Adrenal gland (tissue), 9 donors: ENCODE measurements at regions not wholly inside any gene's neighbourhood (a gene's known extent, or its start where the extent isn't known, plus 50 kb on each side); places are given as distances from the start of the nearest gene placed in this dataset.
A peak's percentile ranks its signal among the peaks of the same experiment; 100 is the strongest.

Experiments used
- DNase-seq, 7 donors: peaks; one replicate each; pipeline ENCODE4 v3.0.0-alpha.2; 2019 to 2020
- H3K27ac ChIP-seq, 5 donors: fragments of 200-600 bp; sonication (generic) in 4 of 5; 1 replicate in 3 of 5; 2 replicates in 2 of 5; pipeline versions ENCODE4 v1.5.1 to v1.8.0; 2016 to 2020; ENCODE audit warnings: mild to moderate bottlenecking in 1 of 5
- H3K27me3 ChIP-seq: fragments of 200-600 bp; 2 replicates; pipeline ENCODE4 v1.8.0; 2021
- H3K36me3 ChIP-seq, 2 donors: fragments of 200-600 bp; replicated peaks in 1 of 2; 1 replicate in 1 of 2; 2 replicates in 1 of 2; pipeline versions ENCODE4 v1.5.1 to v1.8.0; 2018 to 2022
- H3K4me1 ChIP-seq, 2 donors: fragments of 200-600 bp; replicated peaks in 1 of 2; 1 replicate in 1 of 2; 2 replicates in 1 of 2; pipeline versions ENCODE4 v1.5.1 to v1.8.0; 2018 to 2021
- H3K4me3 ChIP-seq, 4 donors: fragments of 200-600 bp; sonication (generic) in 3 of 4; one replicate each; pipeline ENCODE4 v1.5.1; 2016 to 2018
- H3K9me3 ChIP-seq, 3 donors: fragments of 200-600 bp; sonication (generic) in 1 of 3; replicated peaks in 1 of 3; 1 replicate in 2 of 3; 2 replicates in 1 of 3; pipeline versions ENCODE4 v1.5.1 to v1.8.0; 2016 to 2021
- POLR2A ChIP-seq, 2 donors: fragments of 450-650 bp; IDR thresholded peaks; one replicate each; pipeline ENCODE4 v1.6.1; 2017; ENCODE audit warnings: antibody characterized with exemption in 2 of 2, mild to moderate bottlenecking in 2 of 2, moderate library complexity in 1 of 2
- WGBS, 4 donors: extraction: QIAGEN DNeasy Blood & Tissue Kit in 2 of 4; methylation state at CpG; one replicate each; pipeline versions ENCODE4 v1.1.5 to v1.1.7; 2013 to 2017; 5-methylcytosine and 5-hydroxymethylcytosine counted together
- intact Hi-C, 2 donors: fragments of 100-400 bp; cut with DNase I; formaldehyde crosslinking; loops; one replicate each; pipeline versions ENCODE4 v1.14.1 to v1.15.0; 2022 to 2023
- TF ChIP-seq, protein P1 (sequence below), 6 experiments: fragments of 450-650 bp in 4 of 6; fragments of 200-600 bp in 2 of 6; sonication (generic) in 1 of 6; IDR thresholded peaks; 1 replicate in 5 of 6; 2 replicates in 1 of 6; pipeline versions ENCODE4 v1.5.1 to v1.8.0; 2016 to 2021; ENCODE audit warnings: antibody characterized with exemption in 6 of 6, mild to moderate bottlenecking in 2 of 6, moderate library complexity in 1 of 6
- donor health status: healthy with polysubstance abuse.
- donor health status: Bipolar disorder and iron deficiency.
- donor health status: DM: yes; HTN: yes; CAD: no.
- donor health status: DM: no; HTN: no; CAD: no.
- donor health status: DM: no; HTN: no; CAD: no.

DNA sequence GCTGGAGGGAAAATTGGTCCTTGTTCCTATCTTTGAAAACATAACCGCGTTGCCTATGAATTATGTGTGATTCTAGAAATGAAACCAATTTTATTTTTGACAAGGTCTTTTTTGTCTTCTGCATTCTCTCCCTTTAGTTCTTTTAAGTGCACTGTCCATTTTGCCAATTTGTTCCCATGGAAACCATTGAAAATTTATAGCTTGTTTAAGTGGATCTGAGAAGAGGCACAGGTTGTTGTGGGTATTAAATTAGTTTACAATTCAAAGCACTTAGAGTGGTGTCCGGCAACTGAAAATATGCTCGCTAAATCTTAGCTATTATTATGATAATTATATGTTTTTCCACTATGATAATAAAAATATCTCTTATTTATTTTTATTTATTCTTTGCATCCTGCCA, 107.5 kb upstream of the FSHR start:
- no peaks in the 10 kb centered on the region for H3K36me3 ChIP-seq
- WGBS, 4 donors = 68 to 80% (median 75%) methylated on average over 4 of the region's 4 CpGs
- H3K27me3 ChIP-seq = no peaks in the 10 kb centered on the region
- H3K4me3 ChIP-seq = no peak overlapping the region
- no peaks in the 10 kb centered on the region for H3K9me3 ChIP-seq
- intact Hi-C loops = no loop called here
- no peak overlapping the region for H3K27ac ChIP-seq
- no peak for DNase-seq
- TF ChIP-seq POLR2A (IDR thresholded peaks at IDR 0.05) = no peak
- TF ChIP-seq, protein P1, sequence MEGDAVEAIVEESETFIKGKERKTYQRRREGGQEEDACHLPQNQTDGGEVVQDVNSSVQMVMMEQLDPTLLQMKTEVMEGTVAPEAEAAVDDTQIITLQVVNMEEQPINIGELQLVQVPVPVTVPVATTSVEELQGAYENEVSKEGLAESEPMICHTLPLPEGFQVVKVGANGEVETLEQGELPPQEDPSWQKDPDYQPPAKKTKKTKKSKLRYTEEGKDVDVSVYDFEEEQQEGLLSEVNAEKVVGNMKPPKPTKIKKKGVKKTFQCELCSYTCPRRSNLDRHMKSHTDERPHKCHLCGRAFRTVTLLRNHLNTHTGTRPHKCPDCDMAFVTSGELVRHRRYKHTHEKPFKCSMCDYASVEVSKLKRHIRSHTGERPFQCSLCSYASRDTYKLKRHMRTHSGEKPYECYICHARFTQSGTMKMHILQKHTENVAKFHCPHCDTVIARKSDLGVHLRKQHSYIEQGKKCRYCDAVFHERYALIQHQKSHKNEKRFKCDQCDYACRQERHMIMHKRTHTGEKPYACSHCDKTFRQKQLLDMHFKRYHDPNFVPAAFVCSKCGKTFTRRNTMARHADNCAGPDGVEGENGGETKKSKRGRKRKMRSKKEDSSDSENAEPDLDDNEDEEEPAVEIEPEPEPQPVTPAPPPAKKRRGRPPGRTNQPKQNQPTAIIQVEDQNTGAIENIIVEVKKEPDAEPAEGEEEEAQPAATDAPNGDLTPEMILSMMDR (IDR thresholded peaks at IDR 0.05) = no peak
- no peaks in the 10 kb centered on the region for H3K4me1 ChIP-seq

DNA sequence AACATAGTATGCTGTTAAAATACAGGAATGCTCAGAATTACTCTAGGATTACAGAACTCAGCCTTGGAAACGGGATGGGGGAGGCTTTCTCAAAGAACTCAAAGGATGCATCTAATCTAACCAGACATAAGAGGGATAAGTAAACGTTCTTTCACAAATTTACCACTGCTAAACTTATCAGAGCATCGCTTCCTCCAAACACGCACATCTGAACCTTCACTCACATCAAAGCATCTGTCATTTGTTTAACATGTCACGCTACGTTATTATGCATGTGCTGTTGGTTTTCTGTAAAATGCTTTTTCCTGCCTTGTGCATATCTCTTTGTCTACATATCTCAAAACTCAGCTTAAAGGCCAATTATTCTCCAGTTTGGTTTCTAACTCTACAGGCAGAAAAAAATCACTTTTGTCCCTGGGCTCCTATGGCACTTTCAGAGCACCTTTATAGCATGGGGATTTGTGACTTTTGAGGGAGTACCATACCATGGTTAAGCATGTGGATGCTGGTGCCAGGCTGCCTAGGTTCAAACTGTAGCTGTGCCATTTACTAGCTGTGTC, 106.7 kb upstream of the FSHR start:
- WGBS, 4 donors = 61 to 72% (median 64%) methylated on average over 6 of the region's 6 CpGs
- DNase-seq = no peak
- intact Hi-C loops = no loop called here
- Histone ChIP-seq H3K36me3 (no peaks in the 10 kb centered on the region), H3K27me3 (no peaks in the 10 kb centered on the region), H3K4me3 (no peak overlapping the region), H3K27ac (no peak overlapping the region), H3K4me1 (no peaks in the 10 kb centered on the region), H3K9me3 (no peaks in the 10 kb centered on the region)
- TF ChIP-seq, protein P1 (IDR thresholded peaks at IDR 0.05) = no peak
- no peak for TF ChIP-seq POLR2A (IDR thresholded peaks at IDR 0.05)

DNA sequence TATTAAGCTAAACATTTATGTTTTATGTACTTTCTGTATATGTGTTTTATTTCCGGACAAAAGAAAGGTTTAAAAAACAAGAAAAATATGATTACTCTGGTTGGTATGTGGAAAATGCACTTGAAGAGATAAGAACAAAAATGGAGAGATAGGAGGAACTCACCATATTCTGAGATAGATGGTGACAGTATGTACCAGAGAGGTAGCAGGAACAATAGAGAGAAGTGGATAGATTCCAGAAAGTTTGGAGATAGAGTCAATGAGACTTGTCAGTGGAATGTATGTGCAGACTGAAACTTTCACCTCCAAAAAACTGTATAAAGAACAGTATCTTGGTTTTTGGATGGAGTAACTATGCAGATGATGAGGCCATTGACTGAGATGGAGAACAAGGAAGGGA, 105.6 kb upstream of the FSHR start:
- Histone ChIP-seq H3K4me3 (no peak overlapping the region), H3K27ac (no peak overlapping the region), H3K36me3 (no peaks in the 10 kb centered on the region), H3K9me3 (no peaks in the 10 kb centered on the region), H3K4me1 (no peaks in the 10 kb centered on the region), H3K27me3 (no peaks in the 10 kb centered on the region)
- WGBS, 4 donors = 52 to 83% (median 54%) methylated on average over 1 of the region's 1 CpG
- intact Hi-C loops = no loop called here
- TF ChIP-seq POLR2A (IDR thresholded peaks at IDR 0.05) = no peak
- TF ChIP-seq, protein P1 (IDR thresholded peaks at IDR 0.05) = no peak
- DNase-seq = no peak

DNA sequence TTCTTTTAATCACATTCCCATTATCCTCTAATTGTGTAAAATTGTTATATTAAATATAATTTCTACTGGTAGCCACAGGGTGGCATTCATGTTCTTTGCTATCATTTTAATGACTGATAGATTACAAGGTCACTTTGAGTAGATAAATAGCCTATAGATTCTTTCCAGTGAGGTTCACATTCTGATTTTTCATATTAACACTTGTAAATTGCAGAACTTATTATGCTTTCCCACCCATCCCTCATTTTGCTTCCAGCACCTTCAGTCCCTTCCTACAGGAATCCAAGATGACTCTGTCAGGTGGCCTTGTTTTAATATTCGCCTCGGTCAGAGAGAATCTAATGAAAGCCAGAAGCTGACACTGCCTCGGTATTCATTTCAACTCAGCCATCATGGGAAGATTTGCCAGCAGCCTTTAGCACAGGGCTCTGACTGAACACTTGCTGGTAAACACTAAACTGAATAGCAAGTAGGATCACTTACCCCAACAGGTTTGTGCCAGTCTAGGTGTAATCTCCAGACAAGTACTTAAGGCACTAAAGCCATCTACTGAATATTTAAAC, 101.2 kb upstream of the FSHR start:
- Histone ChIP-seq H3K36me3 (no peaks in the 10 kb centered on the region), H3K4me1 (no peaks in the 10 kb centered on the region), H3K27ac (no peak overlapping the region), H3K27me3 (no peaks in the 10 kb centered on the region), H3K4me3 (no peak overlapping the region), H3K9me3 (no peaks in the 10 kb centered on the region)
- DNase-seq = no peak
- WGBS, 4 donors = 44 to 63% (median 49%) methylated on average over 3 of the region's 3 CpGs
- TF ChIP-seq POLR2A (IDR thresholded peaks at IDR 0.05) = no peak
- TF ChIP-seq, protein P1 (IDR thresholded peaks at IDR 0.05) = peak in 2 of 6 experiments; percentile 20 to 24
- intact Hi-C loops = no loop called here
